ENCODE measurements at regions not wholly inside any gene's neighbourhood (a gene's known extent, or its start where the extent isn't known, plus 50 kb on each side); places are given as distances from the start of the nearest gene placed in this dataset.

GRCh38 chr7:45451342-45452035, 122.7 kb upstream of the ADCY1 start:
- no peaks in the 10 kb centered on the region for H3K9me3 Mint-ChIP-seq
- peaks cover 10% of the 10 kb centered on the region for H3K27me3 Mint-ChIP-seq
- DNase-seq, result no peak
- H3K27ac Mint-ChIP-seq, result no peak overlapping the region
- ATAC-seq, result no peak
- H3K4me1 Mint-ChIP-seq, result no peaks in the 10 kb centered on the region
- H3K36me3 Mint-ChIP-seq (ENCODE audit: low read depth), result no peaks in the 10 kb centered on the region
- no peak overlapping the region for H3K4me3 Mint-ChIP-seq

- peaks cover 13% of the 10 kb centered on the region for H3K27me3 Mint-ChIP-seq
- no peaks in the 10 kb centered on the region for H3K36me3 Mint-ChIP-seq (ENCODE audit: low read depth)
- H3K9me3 Mint-ChIP-seq, result no peaks in the 10 kb centered on the region
These were observed 119.4 kb upstream of the ADCY1 start for GRCh38 chr7:45454771-45455170.

GRCh38 chr7:45455662-45456061, 118.5 kb upstream of the ADCY1 start:
- ATAC-seq, result no peak
- H3K27me3 Mint-ChIP-seq, result peaks cover 13% of the 10 kb centered on the region
- no peaks in the 10 kb centered on the region for H3K9me3 Mint-ChIP-seq
- DNase-seq, result no peak
- no peaks in the 10 kb centered on the region for H3K4me1 Mint-ChIP-seq
- H3K36me3 Mint-ChIP-seq (ENCODE audit: low read depth), result no peaks in the 10 kb centered on the region
- no peak overlapping the region for H3K27ac Mint-ChIP-seq
- H3K4me3 Mint-ChIP-seq, result no peak overlapping the region

More at GRCh38 chr7:45454771-45455170, 119.4 kb upstream of the ADCY1 start:
- no peak overlapping the region for H3K27ac Mint-ChIP-seq
- no peaks in the 10 kb centered on the region for H3K4me1 Mint-ChIP-seq
- DNase-seq, result no peak
- ATAC-seq, result no peak
- H3K4me3 Mint-ChIP-seq, result no peak overlapping the region

GRCh38 chr7:45456105-45456504, 118.1 kb upstream of the ADCY1 start:
- H3K27me3 Mint-ChIP-seq, result peaks cover 13% of the 10 kb centered on the region
- no peak for ATAC-seq
- H3K9me3 Mint-ChIP-seq, result no peaks in the 10 kb centered on the region
- H3K27ac Mint-ChIP-seq, result no peak overlapping the region
- H3K36me3 Mint-ChIP-seq (ENCODE audit: low read depth), result no peaks in the 10 kb centered on the region
- DNase-seq, result no peak
- no peaks in the 10 kb centered on the region for H3K4me1 Mint-ChIP-seq
- H3K4me3 Mint-ChIP-seq, result no peak overlapping the region

- ATAC-seq (no peak), DNase-seq (no peak)
- no peaks in the 10 kb centered on the region for H3K36me3 Mint-ChIP-seq (ENCODE audit: low read depth)
- H3K27ac Mint-ChIP-seq, result no peak overlapping the region
- no peaks in the 10 kb centered on the region for H3K4me1 Mint-ChIP-seq
- peaks cover 9% of the 10 kb centered on the region for H3K27me3 Mint-ChIP-seq
- no peak overlapping the region for H3K4me3 Mint-ChIP-seq
- H3K9me3 Mint-ChIP-seq, result peaks cover 2% of the 10 kb centered on the region
These were observed 117.2 kb upstream of the ADCY1 start for GRCh38 chr7:45456747-45457524.

- Mint-ChIP-seq H3K9me3 (peaks cover 5% of the 10 kb centered on the region), H3K27ac (no peak overlapping the region), H3K27me3 (peaks cover 13% of the 10 kb centered on the region), H3K4me1 (no peaks in the 10 kb centered on the region), H3K4me3 (no peak overlapping the region), H3K36me3 (ENCODE audit: low read depth) (no peaks in the 10 kb centered on the region)
- DNase-seq (no peak), ATAC-seq (no peak)
These were observed 116.6 kb upstream of the ADCY1 start for GRCh38 chr7:45457591-45457990.

- ATAC-seq, result no peak
- H3K4me3 Mint-ChIP-seq, result no peak overlapping the region
- no peak overlapping the region for H3K27ac Mint-ChIP-seq
- peaks cover 15% of the 10 kb centered on the region for H3K9me3 Mint-ChIP-seq
- H3K36me3 Mint-ChIP-seq (ENCODE audit: low read depth), result no peaks in the 10 kb centered on the region
- peaks cover 8% of the 10 kb centered on the region for H3K27me3 Mint-ChIP-seq
- H3K4me1 Mint-ChIP-seq, result no peaks in the 10 kb centered on the region
- DNase-seq, result no peak
These were observed 114.7 kb upstream of the ADCY1 start for GRCh38 chr7:45459476-45459875.

GRCh38 chr7:45460379-45460778, 113.8 kb upstream of the ADCY1 start:
- Mint-ChIP-seq H3K27ac (no peak overlapping the region), H3K27me3 (peaks cover 8% of the 10 kb centered on the region), H3K9me3 (peaks cover 15% of the 10 kb centered on the region), H3K4me3 (no peak overlapping the region), H3K4me1 (no peaks in the 10 kb centered on the region), H3K36me3 (ENCODE audit: low read depth) (no peaks in the 10 kb centered on the region)
- ATAC-seq (no peak), DNase-seq (no peak)

GRCh38 chr7:45461026-45461425, 113.1 kb upstream of the ADCY1 start:
- H3K4me3 Mint-ChIP-seq, result no peak overlapping the region
- no peak for ATAC-seq

GRCh38 chr7:45469103-45469502, 105.1 kb upstream of the ADCY1 start:
- ATAC-seq (no peak), DNase-seq (no peak)
- Mint-ChIP-seq H3K27ac (no peak overlapping the region), H3K27me3 (peaks cover 8% of the 10 kb centered on the region), H3K36me3 (ENCODE audit: low read depth) (no peaks in the 10 kb centered on the region), H3K4me3 (no peak overlapping the region), H3K4me1 (no peaks in the 10 kb centered on the region), H3K9me3 (no peaks in the 10 kb centered on the region)

More at GRCh38 chr7:45461026-45461425, 113.1 kb upstream of the ADCY1 start:
- no peaks in the 10 kb centered on the region for H3K36me3 Mint-ChIP-seq (ENCODE audit: low read depth)
- H3K27ac Mint-ChIP-seq, result no peak overlapping the region
- H3K4me1 Mint-ChIP-seq, result no peaks in the 10 kb centered on the region
- no peak for DNase-seq
- peaks cover 8% of the 10 kb centered on the region for H3K27me3 Mint-ChIP-seq
- H3K9me3 Mint-ChIP-seq, result peaks cover 15% of the 10 kb centered on the region

- H3K4me1 Mint-ChIP-seq, result no peaks in the 10 kb centered on the region
- H3K27me3 Mint-ChIP-seq, result peaks cover 10% of the 10 kb centered on the region
- H3K4me3 Mint-ChIP-seq, result no peak overlapping the region
- H3K36me3 Mint-ChIP-seq (ENCODE audit: low read depth), result no peaks in the 10 kb centered on the region
- H3K27ac Mint-ChIP-seq, result no peak overlapping the region
- ATAC-seq, result no peak
- no peak for DNase-seq
- H3K9me3 Mint-ChIP-seq, result no peaks in the 10 kb centered on the region
These were observed 104.1 kb upstream of the ADCY1 start for GRCh38 chr7:45470031-45470430.

GRCh38 chr7:45479781-45480180, 94.4 kb upstream of the ADCY1 start:
- DNase-seq (no peak), ATAC-seq (no peak)
- H3K36me3 Mint-ChIP-seq (ENCODE audit: low read depth), result no peaks in the 10 kb centered on the region
- H3K4me1 Mint-ChIP-seq, result no peaks in the 10 kb centered on the region
- no peak overlapping the region for H3K27ac Mint-ChIP-seq
- no peak overlapping the region for H3K4me3 Mint-ChIP-seq
- peaks cover 3% of the 10 kb centered on the region for H3K27me3 Mint-ChIP-seq
- H3K9me3 Mint-ChIP-seq, result no peaks in the 10 kb centered on the region

GRCh38 chr7:45482451-45482850, 91.7 kb upstream of the ADCY1 start:
- no peaks in the 10 kb centered on the region for H3K36me3 Mint-ChIP-seq (ENCODE audit: low read depth)
- no peaks in the 10 kb centered on the region for H3K4me1 Mint-ChIP-seq
- no peak for DNase-seq
- H3K9me3 Mint-ChIP-seq, result no peaks in the 10 kb centered on the region
- ATAC-seq, result no peak
- H3K4me3 Mint-ChIP-seq, result no peak overlapping the region
- H3K27ac Mint-ChIP-seq, result no peak overlapping the region
- H3K27me3 Mint-ChIP-seq, result peaks cover 2% of the 10 kb centered on the region

- H3K4me3 Mint-ChIP-seq, result no peak overlapping the region
These were observed 90.1 kb upstream of the ADCY1 start for GRCh38 chr7:45484094-45484493.

GRCh38 chr7:45486575-45486974, 87.6 kb upstream of the ADCY1 start:
- no peak overlapping the region for H3K27ac Mint-ChIP-seq
- H3K36me3 Mint-ChIP-seq (ENCODE audit: low read depth), result no peaks in the 10 kb centered on the region
- ATAC-seq (no peak), DNase-seq (no peak)
- peaks cover 6% of the 10 kb centered on the region for H3K9me3 Mint-ChIP-seq
- no peaks in the 10 kb centered on the region for H3K27me3 Mint-ChIP-seq
- H3K4me3 Mint-ChIP-seq, result no peak overlapping the region
- H3K4me1 Mint-ChIP-seq, result no peaks in the 10 kb centered on the region

More at GRCh38 chr7:45484094-45484493, 90.1 kb upstream of the ADCY1 start:
- Mint-ChIP-seq H3K36me3 (ENCODE audit: low read depth) (no peaks in the 10 kb centered on the region), H3K27me3 (peaks cover 2% of the 10 kb centered on the region), H3K9me3 (no peaks in the 10 kb centered on the region), H3K27ac (no peak overlapping the region), H3K4me1 (no peaks in the 10 kb centered on the region)
- no peak for ATAC-seq
- no peak for DNase-seq

Measured in activated naive CD8-positive, alpha-beta T cell treated with anti-CD3 and anti-CD28 coated beads, Interleukin-2, amount 50 U/mL, for 24 hours (primary cell).